Brain pericyte (primary cell): ENCODE measurements at regions not wholly inside any gene's neighbourhood (a gene's known extent, or its start where the extent isn't known, plus 50 kb on each side); places are given as distances from the start of the nearest gene placed in this dataset.
A peak's percentile ranks its signal among the peaks of the same experiment; 100 is the strongest.
"Not testable (repeated sequence)": the region's sequence is repeated elsewhere in the genome, so short reads cannot be mapped to it uniquely, and the experiment has no call there.

Source experiments
- DNase-seq: peaks from one replicate; pipeline ENCODE4 v3.0.0-alpha.2; 2012; ENCODE audit warnings: low read depth, low spot score

GRCh38 chr17:64773386-64773835 lies 111.3 kb upstream of the SMURF2 start:
- no peak for DNase-seq

GRCh38 chr17:64772845-64773299 lies 110.8 kb upstream of the SMURF2 start:
- no peak for DNase-seq

- DNase-seq = no peak
These were observed 110.1 kb upstream of the SMURF2 start for GRCh38 chr17:64771980-64772844.

GRCh38 chr17:64769712-64770111 lies 107.6 kb upstream of the SMURF2 start:
- no peak for DNase-seq

- DNase-seq = no peak
These were observed 105.3 kb upstream of the SMURF2 start for GRCh38 chr17:64767269-64767997.

- DNase-seq = no peak
These were observed 103.2 kb upstream of the SMURF2 start for GRCh38 chr17:64765191-64765889.

- no peak for DNase-seq
These were observed 89.0 kb upstream of the SMURF2 start for GRCh38 chr17:64750891-64751677.

GRCh38 chr17:64750478-64750877 lies 88.4 kb upstream of the SMURF2 start:
- no peak for DNase-seq

GRCh38 chr17:64749306-64749705 lies 87.2 kb upstream of the SMURF2 start:
- DNase-seq = no peak

GRCh38 chr17:64747938-64748540 lies 85.9 kb upstream of the SMURF2 start:
- no peak for DNase-seq

GRCh38 chr17:64742326-64742725 lies 80.2 kb upstream of the SMURF2 start:
- DNase-seq = no peak

GRCh38 chr17:64741916-64742315 lies 79.8 kb upstream of the SMURF2 start:
- not testable (repeated sequence) for DNase-seq

- no peak for DNase-seq
These were observed 79.0 kb upstream of the SMURF2 start for GRCh38 chr17:64741038-64741641.

GRCh38 chr17:64739316-64740058 lies 77.4 kb upstream of the SMURF2 start:
- no peak for DNase-seq

GRCh38 chr17:64736804-64737492 lies 74.8 kb upstream of the SMURF2 start:
- DNase-seq = no peak

- peak; percentile 58 for DNase-seq
These were observed 70.4 kb upstream of the SMURF2 start for GRCh38 chr17:64732336-64733006.

GRCh38 chr17:64730023-64730422 lies 67.9 kb upstream of the SMURF2 start:
- DNase-seq = not testable (repeated sequence)

GRCh38 chr17:64729201-64729600 lies 67.1 kb upstream of the SMURF2 start:
- DNase-seq = no peak
